Brain microvascular endothelial cell (primary cell): ENCODE measurements at regions not wholly inside any gene's neighbourhood (a gene's known extent, or its start where the extent isn't known, plus 50 kb on each side); places are given as distances from the start of the nearest gene placed in this dataset.

Experiments
- DNase-seq: peaks from one replicate; pipeline ENCODE4 v3.0.0-alpha.2; 2020
- H3K27ac ChIP-seq: fragments of 250-450 bp; sonication (Bioruptor Pico); 2 replicates; pipeline ENCODE4 v1.5.1; 2020; ENCODE audit warnings: mild to moderate bottlenecking, moderate library complexity
- H3K27me3 ChIP-seq: fragments of 250-450 bp; sonication (Bioruptor Pico); replicated peaks from 2 replicates; pipeline ENCODE4 v1.5.1; 2020; ENCODE audit warnings: mild to moderate bottlenecking
- H3K36me3 ChIP-seq: fragments of 250-450 bp; sonication (Bioruptor Pico); replicated peaks from 2 replicates; pipeline ENCODE4 v1.5.1; 2020; ENCODE audit warnings: mild to moderate bottlenecking
- H3K4me3 ChIP-seq: 2 replicates; pipeline ENCODE4 v1.5.1; 2011; ENCODE audit warnings: low read depth, mild to moderate bottlenecking, control low read depth, low read length, moderate library complexity
- in situ Hi-C: cut with HindIII; loops from 2 replicates; pipeline ENCODE4 v1.10.0; 2017; ENCODE audit warnings: low sequenced_read_pairs, low pct_ligation_motif_present
- TF ChIP-seq, protein P1 (sequence below): IDR thresholded peaks from 2 replicates; pipeline ENCODE4 v1.5.1; 2011; ENCODE audit warnings: low read depth, mild to moderate bottlenecking, moderate library complexity, low read length, control low read depth, inconsistent platforms; ENCODE audit errors: missing control alignments

DNA sequence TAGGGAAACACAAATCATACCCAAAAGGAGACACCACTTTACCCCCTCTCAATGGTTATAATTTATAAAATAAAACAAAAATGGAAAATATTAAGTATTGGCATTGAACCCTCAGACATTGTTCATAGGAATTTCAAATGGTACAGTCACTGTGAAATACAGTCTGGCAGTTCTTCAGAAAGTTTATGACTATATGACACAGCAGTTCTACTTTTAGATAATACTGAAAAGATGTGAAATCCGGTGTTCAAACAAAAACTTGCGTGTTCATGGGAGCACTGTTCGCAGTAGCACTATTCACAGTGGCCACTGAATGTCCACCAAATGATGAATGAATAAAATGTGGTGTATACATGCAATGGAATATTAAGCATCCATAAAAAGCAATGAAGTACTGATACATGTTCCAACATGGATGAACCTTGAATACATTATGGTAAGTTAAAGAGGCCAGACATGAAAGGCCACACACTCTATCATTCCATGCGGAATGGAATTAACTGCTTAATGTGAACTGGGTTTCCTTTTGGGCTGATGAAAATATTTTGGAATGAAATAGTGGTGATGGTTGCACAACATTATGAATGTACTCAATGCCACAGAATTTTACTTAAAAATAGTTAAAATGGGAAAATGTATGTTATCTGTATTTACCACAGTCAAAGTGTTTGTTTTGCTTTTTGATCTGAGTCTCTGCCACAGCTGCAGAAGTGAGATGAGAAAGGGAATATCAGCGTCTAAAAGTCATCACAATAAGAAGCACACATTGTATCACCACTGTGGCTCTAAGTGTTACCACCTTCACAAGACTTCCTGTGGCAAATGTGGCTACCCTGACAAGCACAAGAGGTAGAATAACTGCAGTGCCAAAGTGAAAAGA is 864.6 kb downstream of the SUCLG1 start:
- Histone ChIP-seq H3K27me3 (no peaks in the 10 kb centered on the region), H3K4me3 (no peak overlapping the region), H3K36me3 (no peaks in the 10 kb centered on the region), H3K27ac (no peak overlapping the region)
- TF ChIP-seq, protein P1, sequence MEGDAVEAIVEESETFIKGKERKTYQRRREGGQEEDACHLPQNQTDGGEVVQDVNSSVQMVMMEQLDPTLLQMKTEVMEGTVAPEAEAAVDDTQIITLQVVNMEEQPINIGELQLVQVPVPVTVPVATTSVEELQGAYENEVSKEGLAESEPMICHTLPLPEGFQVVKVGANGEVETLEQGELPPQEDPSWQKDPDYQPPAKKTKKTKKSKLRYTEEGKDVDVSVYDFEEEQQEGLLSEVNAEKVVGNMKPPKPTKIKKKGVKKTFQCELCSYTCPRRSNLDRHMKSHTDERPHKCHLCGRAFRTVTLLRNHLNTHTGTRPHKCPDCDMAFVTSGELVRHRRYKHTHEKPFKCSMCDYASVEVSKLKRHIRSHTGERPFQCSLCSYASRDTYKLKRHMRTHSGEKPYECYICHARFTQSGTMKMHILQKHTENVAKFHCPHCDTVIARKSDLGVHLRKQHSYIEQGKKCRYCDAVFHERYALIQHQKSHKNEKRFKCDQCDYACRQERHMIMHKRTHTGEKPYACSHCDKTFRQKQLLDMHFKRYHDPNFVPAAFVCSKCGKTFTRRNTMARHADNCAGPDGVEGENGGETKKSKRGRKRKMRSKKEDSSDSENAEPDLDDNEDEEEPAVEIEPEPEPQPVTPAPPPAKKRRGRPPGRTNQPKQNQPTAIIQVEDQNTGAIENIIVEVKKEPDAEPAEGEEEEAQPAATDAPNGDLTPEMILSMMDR, result no peak
- DNase-seq, result no peak
- in situ Hi-C loops, result no loop called here

DNA sequence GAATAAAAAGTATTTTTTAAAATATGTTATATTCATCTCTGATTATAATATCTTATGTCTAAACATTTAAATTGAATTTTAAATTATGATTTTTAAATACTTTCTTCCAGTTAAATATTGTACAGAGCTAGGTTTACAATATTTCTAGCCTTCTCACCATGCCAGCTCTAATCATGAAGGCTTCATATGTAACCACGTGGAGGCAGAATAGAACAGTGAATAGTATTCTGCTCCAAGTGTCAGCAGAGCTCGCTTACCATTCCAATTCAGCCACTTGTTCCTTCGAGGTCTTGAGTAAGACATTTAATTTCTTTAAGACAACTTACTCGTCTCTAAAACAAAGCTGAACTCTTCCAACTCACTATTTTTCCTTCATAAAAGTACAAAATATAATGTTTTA is 871.8 kb downstream of the SUCLG1 start:
- no peak for DNase-seq
- no peak overlapping the region for H3K4me3 ChIP-seq
- H3K27me3 ChIP-seq, result no peaks in the 10 kb centered on the region
- H3K36me3 ChIP-seq, result no peaks in the 10 kb centered on the region
- no peak overlapping the region for H3K27ac ChIP-seq
- TF ChIP-seq, protein P1, result no peak
- in situ Hi-C loops, result no loop called here

DNA sequence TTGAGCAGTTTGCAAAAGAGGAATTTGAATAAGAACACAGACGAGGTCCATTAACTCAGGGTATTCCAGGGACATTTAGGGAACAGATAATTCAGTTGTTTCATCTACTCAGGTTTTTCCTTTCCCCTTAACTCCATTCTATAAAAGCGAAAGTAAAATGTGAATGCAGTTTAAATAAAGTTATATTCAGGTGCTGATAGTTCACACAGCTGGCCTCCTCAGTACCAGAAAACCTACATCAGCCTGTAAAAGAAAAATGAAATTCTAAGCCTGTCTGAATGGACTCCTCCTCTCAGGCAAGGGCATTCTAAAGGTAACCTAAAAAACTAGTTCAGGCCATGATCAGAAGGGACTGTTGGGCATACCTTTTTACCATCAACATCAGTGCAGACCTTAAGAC is 873.8 kb downstream of the SUCLG1 start:
- H3K27me3 ChIP-seq, result no peaks in the 10 kb centered on the region
- TF ChIP-seq, protein P1, result no peak
- H3K4me3 ChIP-seq, result no peak overlapping the region
- no peak overlapping the region for H3K27ac ChIP-seq
- no peaks in the 10 kb centered on the region for H3K36me3 ChIP-seq
- DNase-seq, result no peak
- in situ Hi-C loops, result no loop called here

DNA sequence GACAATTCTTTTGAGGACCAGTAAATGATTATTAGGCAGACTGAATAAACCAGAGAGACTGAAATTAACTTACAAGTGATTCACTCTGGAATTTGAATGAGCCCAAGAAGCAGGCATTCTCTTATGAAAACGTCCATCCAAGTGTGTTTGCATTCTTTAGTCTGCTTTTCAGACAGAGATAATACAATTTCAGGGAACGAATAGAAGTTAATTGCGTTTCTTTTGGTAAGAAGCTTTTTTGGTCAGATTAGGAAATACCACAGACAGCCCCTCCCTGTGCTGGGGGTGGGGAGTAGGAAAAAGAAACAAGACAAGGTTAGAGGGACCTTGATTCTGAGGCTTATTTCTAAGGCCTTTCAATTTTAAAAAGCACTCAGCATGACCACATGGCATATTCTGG is 874.4 kb downstream of the SUCLG1 start:
- Histone ChIP-seq H3K27ac (no peak overlapping the region), H3K4me3 (no peak overlapping the region), H3K36me3 (no peaks in the 10 kb centered on the region), H3K27me3 (no peaks in the 10 kb centered on the region)
- in situ Hi-C loops, result no loop called here
- TF ChIP-seq, protein P1, result no peak
- DNase-seq, result peak; percentile 2

DNA sequence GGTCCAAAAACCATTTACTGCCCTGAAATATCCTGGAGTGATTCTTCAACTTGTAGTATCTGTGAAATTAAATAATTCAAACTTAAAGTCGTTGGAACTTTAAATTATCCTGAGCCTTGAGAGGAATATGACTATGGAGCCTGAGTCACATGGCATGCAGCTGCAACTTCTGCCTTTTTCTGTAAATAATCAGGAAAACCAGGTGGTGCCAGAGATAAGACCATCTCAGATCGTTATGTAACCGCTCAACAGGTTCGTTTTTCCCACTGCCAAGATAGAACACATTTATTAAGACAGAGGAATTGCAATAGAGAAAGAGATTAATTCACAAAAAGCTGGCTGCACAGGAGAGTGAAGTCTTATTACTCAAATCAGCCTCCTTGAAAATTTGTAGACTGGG is 876.5 kb downstream of the SUCLG1 start:
- TF ChIP-seq, protein P1, result no peak

DNA sequence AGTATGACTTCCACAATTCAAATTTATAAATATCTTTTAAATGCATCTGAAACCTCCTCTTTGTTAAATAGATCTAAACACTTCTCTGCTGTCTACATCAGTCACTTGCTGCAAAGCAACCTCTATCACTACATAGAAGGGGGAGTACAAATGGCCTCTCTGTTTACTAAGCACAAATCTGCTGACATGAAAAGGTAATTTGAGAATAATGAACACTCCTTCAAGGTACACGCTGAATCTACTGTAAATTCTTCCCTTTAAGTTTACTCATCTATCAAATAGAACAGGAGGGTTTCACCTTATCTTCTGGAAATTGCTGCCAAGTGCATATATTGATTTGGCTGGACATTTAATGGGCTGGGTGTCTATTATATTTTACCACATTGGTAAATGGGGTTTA is 879.6 kb downstream of the SUCLG1 start:
- no peaks in the 10 kb centered on the region for H3K27me3 ChIP-seq
- in situ Hi-C loops, result no loop called here
- no peak for DNase-seq
- TF ChIP-seq, protein P1, result no peak
- no peak overlapping the region for H3K4me3 ChIP-seq
- no peak overlapping the region for H3K27ac ChIP-seq
- H3K36me3 ChIP-seq, result no peaks in the 10 kb centered on the region

More for the DNA sequence above, 876.5 kb downstream of the SUCLG1 start:
- Histone ChIP-seq H3K27me3 (no peaks in the 10 kb centered on the region), H3K36me3 (no peaks in the 10 kb centered on the region), H3K4me3 (no peak overlapping the region), H3K27ac (no peak overlapping the region)
- in situ Hi-C loops, result no loop called here
- DNase-seq, result no peak
